ENCODE measurements at regions not wholly inside any gene's neighbourhood (a gene's known extent, or its start where the extent isn't known, plus 50 kb on each side); places are given as distances from the start of the nearest gene placed in this dataset.

DNA sequence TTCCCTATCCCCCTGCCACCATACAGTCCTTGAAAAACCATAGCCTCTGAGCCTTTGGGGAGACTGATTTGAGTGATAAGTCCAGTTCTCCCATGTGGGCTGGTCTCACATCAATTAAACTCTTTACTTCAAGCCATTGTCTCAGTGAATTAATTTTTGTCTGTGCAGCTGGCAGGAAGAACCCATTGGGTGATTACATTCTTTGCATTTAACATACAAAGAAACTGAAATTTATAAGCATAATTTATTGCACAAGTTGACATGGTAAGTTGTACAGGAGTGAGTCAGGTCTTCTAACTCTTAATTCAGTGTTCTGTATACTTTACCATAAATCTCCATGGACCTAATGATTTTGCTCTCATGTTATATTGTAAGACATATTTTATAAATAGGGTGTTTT lies 1613.0 kb upstream of the LRRTM3 start:
- Histone ChIP-seq H3K9me3 (replicated peaks; ENCODE audit: insufficient read depth, low read length) (no peaks in the 10 kb centered on the region), H3K27ac (ENCODE audit: low read length) (no peak overlapping the region), H3K9me2 (replicated peaks; ENCODE audit: insufficient read depth, low read length) (no peaks in the 10 kb centered on the region), H3K4me1 (ENCODE audit: low read length) (no peaks in the 10 kb centered on the region), H4K20me1 (ENCODE audit: insufficient read depth, low read length) (no peaks in the 10 kb centered on the region), H3F3A (ENCODE audit: insufficient read depth, low read length) (no peaks in the 10 kb centered on the region), H3K4me3 (ENCODE audit: low read length) (no peak overlapping the region), H2AFZ (ENCODE audit: low read length) (no peak overlapping the region), H3K4me2 (ENCODE audit: low read depth, low read length) (no peak overlapping the region), H3K9ac (ENCODE audit: low read length) (no peak overlapping the region), H3K79me2 (ENCODE audit: low read length) (no peaks in the 10 kb centered on the region), H3K27me3 (replicated peaks; ENCODE audit: insufficient read depth, low read length) (no peaks in the 10 kb centered on the region), H3K36me3 (replicated peaks; ENCODE audit: insufficient read depth, low read length) (no peaks in the 10 kb centered on the region)
- no peak for DNase-seq
- TF ChIP-seq, protein P1, sequence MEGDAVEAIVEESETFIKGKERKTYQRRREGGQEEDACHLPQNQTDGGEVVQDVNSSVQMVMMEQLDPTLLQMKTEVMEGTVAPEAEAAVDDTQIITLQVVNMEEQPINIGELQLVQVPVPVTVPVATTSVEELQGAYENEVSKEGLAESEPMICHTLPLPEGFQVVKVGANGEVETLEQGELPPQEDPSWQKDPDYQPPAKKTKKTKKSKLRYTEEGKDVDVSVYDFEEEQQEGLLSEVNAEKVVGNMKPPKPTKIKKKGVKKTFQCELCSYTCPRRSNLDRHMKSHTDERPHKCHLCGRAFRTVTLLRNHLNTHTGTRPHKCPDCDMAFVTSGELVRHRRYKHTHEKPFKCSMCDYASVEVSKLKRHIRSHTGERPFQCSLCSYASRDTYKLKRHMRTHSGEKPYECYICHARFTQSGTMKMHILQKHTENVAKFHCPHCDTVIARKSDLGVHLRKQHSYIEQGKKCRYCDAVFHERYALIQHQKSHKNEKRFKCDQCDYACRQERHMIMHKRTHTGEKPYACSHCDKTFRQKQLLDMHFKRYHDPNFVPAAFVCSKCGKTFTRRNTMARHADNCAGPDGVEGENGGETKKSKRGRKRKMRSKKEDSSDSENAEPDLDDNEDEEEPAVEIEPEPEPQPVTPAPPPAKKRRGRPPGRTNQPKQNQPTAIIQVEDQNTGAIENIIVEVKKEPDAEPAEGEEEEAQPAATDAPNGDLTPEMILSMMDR (IDR thresholded peaks at IDR 0.05; ENCODE audit: low read length) = no peak
- TF ChIP-seq EZH2 (optimal IDR thresholded peaks at IDR 0.05; ENCODE audit: low read depth, low read length) = no peak

DNA sequence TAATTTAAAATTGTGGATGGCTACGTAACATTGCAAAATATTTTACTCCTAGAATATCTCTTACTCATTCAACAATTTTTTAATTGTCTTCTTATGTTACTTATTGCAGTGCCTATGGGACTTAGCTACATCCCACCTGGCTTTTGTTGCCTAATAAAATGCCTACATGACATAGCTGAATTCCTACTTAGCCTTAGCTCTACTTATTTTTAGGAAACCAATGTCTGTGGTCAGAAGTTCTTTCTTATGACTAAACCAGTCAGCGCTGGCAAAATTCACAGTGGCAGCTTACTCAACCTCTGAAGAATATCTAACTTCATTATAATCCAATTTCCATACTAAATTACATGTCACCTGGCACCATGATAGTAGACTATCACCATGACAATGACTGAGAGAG lies 1612.4 kb upstream of the LRRTM3 start:
- TF ChIP-seq, protein P1 (IDR thresholded peaks at IDR 0.05; ENCODE audit: low read length) = no peak
- no peak for TF ChIP-seq EZH2phosphoT487 (IDR thresholded peaks at IDR 0.05; ENCODE audit: low read length)
- TF ChIP-seq EZH2 (optimal IDR thresholded peaks at IDR 0.05; ENCODE audit: low read depth, low read length) = no peak
- Histone ChIP-seq H2AFZ (ENCODE audit: low read length) (no peak overlapping the region), H3K9me2 (replicated peaks; ENCODE audit: insufficient read depth, low read length) (no peaks in the 10 kb centered on the region), H3F3A (ENCODE audit: insufficient read depth, low read length) (no peaks in the 10 kb centered on the region), H3K9ac (ENCODE audit: low read length) (no peak overlapping the region), H3K27ac (ENCODE audit: low read length) (no peak overlapping the region), H3K36me3 (replicated peaks; ENCODE audit: insufficient read depth, low read length) (no peaks in the 10 kb centered on the region), H3K79me2 (ENCODE audit: low read length) (no peaks in the 10 kb centered on the region), H3K4me2 (ENCODE audit: low read depth, low read length) (no peak overlapping the region), H3K4me3 (ENCODE audit: low read length) (no peak overlapping the region), H4K20me1 (ENCODE audit: insufficient read depth, low read length) (no peaks in the 10 kb centered on the region), H3K9me3 (replicated peaks; ENCODE audit: insufficient read depth, low read length) (no peaks in the 10 kb centered on the region), H3K4me1 (ENCODE audit: low read length) (no peaks in the 10 kb centered on the region), H3K27me3 (replicated peaks; ENCODE audit: insufficient read depth, low read length) (no peaks in the 10 kb centered on the region)
- no peak for DNase-seq

DNA sequence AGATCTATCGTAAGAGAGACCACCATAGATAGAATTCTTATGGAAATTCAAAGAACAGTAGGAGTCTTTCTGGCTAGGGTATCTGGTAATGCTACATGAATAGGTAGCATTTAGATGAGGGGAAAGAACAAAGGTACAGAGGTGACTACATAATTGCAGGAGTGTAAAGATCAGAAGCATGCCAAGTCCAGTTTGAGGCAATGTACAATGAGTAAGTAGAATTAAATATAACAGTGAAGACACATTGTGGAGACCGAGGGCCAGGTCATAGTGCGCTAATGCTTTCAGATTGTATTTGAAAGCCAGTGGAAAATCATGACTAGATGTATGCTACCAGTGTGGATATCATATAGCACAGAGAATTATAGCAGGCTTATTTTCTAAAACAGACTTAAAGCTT lies 1611.6 kb upstream of the LRRTM3 start:
- Histone ChIP-seq H3F3A (ENCODE audit: insufficient read depth, low read length) (no peaks in the 10 kb centered on the region), H3K79me2 (ENCODE audit: low read length) (no peaks in the 10 kb centered on the region), H3K9me3 (replicated peaks; ENCODE audit: insufficient read depth, low read length) (no peaks in the 10 kb centered on the region), H3K9me2 (replicated peaks; ENCODE audit: insufficient read depth, low read length) (no peaks in the 10 kb centered on the region), H3K4me2 (ENCODE audit: low read depth, low read length) (no peak overlapping the region), H3K36me3 (replicated peaks; ENCODE audit: insufficient read depth, low read length) (no peaks in the 10 kb centered on the region), H3K9ac (ENCODE audit: low read length) (no peak overlapping the region), H3K4me3 (ENCODE audit: low read length) (no peak overlapping the region), H4K20me1 (ENCODE audit: insufficient read depth, low read length) (no peaks in the 10 kb centered on the region), H3K27me3 (replicated peaks; ENCODE audit: insufficient read depth, low read length) (no peaks in the 10 kb centered on the region), H3K4me1 (ENCODE audit: low read length) (no peaks in the 10 kb centered on the region), H2AFZ (ENCODE audit: low read length) (no peak overlapping the region), H3K27ac (ENCODE audit: low read length) (no peak overlapping the region)
- TF ChIP-seq EZH2phosphoT487 (IDR thresholded peaks at IDR 0.05; ENCODE audit: low read length) (no peak), EZH2 (optimal IDR thresholded peaks at IDR 0.05; ENCODE audit: low read depth, low read length) (no peak)
- TF ChIP-seq, protein P1 (IDR thresholded peaks at IDR 0.05; ENCODE audit: low read length) = no peak
- DNase-seq = no peak

Data from MM.1S (cell line).